D341Med (cell line): ENCODE measurements at regions not wholly inside any gene's neighbourhood (a gene's known extent, or its start where the extent isn't known, plus 50 kb on each side); places are given as distances from the start of the nearest gene placed in this dataset.

Experiments used
- DNase-seq: peaks from one replicate; pipeline ENCODE4 v3.0.0; 2012; ENCODE audit warnings: low spot score

GRCh38 chr1:60431593-60431992 is 358.0 kb upstream of the C1orf87 start:
- no peak for DNase-seq

- no peak for DNase-seq
Measured at GRCh38 chr1:60430375-60430774, 356.8 kb upstream of the C1orf87 start.

DNA sequence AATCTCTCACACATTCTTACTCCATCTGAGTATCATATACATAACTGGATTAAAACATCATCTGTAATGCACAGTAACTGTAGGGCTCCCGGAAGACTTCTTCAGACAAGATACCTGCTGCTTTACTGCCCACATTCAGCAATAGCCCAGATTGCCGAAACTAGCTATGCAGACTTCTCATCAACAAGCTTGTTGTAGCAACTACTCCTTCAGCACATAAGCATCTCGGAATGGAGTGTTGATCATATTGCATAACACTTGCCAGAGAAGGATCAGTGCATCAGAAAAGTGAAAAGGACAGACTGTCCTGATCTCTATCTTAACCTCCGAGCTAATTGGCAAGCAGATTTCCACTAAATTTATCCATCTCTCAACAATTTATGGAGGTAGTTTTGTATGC is 354.6 kb upstream of the C1orf87 start:
- no peak for DNase-seq

DNA sequence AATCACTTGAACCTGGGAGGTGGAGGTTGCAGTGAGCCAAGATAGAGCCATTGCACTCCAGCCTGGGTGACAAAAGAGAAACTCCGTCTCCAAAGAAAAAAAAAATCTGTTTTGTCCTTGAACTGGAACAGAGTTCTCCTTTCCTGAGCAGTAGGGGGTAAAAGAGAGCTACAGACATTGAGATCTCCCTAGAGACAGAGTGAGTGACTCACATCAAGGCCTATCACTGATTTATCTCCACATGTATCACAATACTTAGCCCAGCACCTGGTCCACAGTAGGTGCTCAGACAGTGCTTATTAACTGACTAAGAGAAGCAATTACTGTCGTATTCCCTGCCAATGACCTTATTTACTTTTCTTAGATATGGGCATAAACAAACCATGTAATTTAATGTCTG is 354.1 kb upstream of the C1orf87 start:
- no peak for DNase-seq

- DNase-seq, result no peak
Measured at GRCh38 chr1:60427194-60427593, 353.6 kb upstream of the C1orf87 start.

DNA sequence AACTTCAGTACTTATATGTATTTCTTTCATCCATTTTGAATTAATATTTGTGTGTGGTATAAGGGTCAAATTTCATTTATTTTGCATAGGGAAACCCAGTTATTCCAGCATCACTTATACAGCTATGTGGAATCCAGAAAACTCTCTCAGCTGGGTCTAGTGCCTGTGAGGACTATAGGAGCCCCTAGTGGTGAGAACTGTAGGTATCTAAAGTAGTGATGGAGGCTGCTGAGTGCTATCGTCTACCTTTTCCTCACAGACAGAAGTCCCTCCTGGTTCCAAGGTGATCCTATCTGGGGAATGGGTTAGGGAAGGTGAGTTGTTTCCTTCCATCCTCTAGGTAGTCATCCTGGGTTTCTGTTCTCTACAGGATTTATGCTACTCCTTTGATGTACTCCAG is 352.0 kb upstream of the C1orf87 start:
- no peak for DNase-seq

GRCh38 chr1:60423146-60423780 is 349.7 kb upstream of the C1orf87 start:
- DNase-seq, result no peak

GRCh38 chr1:60421965-60422364 is 348.4 kb upstream of the C1orf87 start:
- DNase-seq, result no peak

- DNase-seq, result no peak
Measured at GRCh38 chr1:60419023-60419422, 345.5 kb upstream of the C1orf87 start.

- no peak for DNase-seq
Measured at GRCh38 chr1:60415696-60416095, 342.1 kb upstream of the C1orf87 start.

DNA sequence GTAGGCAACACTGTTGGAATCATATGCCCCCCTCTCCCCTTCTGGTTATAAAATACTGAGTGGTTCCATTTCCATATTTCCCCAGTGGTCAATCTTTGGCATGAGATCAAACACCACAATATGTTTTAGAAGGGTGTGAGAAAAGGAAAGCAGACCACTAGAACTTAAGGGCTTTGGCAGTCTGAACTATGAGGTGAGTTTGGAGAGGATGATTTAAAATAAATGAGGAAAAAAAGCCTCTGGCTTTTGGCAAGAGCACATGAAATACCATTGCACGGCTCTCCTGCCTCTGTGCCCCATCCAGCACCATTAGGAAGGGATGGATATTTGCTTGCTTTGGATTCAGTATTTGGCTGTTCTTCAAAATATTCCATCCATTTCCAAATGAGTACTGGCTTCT is 339.5 kb upstream of the C1orf87 start:
- DNase-seq, result no peak

GRCh38 chr1:60411591-60411990 is 338.0 kb upstream of the C1orf87 start:
- DNase-seq, result no peak

GRCh38 chr1:60402816-60403215 is 329.2 kb upstream of the C1orf87 start:
- no peak for DNase-seq

DNA sequence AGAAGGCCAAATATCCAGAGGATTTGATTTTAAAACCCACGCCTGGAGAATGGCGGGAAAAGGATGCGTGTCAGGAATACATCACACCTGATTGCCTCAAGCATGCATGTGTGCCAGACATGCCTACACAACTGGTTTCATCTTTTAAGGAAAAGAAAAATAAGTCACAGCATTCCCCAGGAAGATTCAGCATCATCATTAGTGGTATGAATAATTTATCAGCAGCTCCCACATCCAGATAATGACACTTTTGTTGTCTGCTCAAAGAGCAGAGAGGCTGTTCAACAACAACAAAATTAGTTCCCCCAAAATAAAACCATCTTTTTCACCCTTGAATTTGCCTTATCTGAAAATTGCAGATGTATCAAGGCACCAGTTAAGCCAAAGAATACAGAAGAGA is 328.6 kb upstream of the C1orf87 start:
- DNase-seq, result no peak

GRCh38 chr1:60394436-60394835 is 320.9 kb upstream of the C1orf87 start:
- DNase-seq, result no peak

DNA sequence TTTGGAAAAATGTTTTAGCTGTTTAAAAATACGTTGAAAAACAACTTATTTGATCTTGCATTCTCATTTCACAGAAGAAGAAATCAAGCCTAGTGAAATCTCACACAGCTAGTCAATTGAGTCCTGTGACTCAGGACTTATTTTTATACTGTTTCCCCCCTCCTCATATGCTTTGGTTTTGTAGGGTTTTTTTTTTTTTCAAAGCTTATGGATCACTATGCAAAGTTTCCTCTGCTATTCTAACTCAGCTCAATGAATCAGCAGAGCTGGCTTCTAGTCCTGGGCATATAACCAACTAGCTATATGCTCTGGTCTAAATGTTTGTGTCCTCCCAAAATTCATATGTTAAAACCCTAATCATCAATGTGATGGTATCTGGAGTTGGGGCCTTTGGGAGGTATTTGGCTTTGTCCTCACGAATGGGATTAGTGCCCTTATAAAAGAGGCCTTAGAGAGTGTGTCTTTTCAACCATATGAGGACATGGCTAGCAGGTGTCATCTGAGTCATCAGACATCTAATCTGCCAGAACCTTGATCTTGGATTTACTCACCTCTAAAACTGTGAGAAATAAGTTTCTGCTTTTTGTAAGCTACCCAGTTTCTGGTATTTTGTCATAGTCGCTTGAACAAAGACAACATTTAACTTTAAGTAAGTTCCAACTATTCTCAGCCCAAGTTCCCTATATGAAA is 317.2 kb upstream of the C1orf87 start:
- no peak for DNase-seq

- DNase-seq, result no peak
Measured at GRCh38 chr1:60388092-60388987, 314.8 kb upstream of the C1orf87 start.

DNA sequence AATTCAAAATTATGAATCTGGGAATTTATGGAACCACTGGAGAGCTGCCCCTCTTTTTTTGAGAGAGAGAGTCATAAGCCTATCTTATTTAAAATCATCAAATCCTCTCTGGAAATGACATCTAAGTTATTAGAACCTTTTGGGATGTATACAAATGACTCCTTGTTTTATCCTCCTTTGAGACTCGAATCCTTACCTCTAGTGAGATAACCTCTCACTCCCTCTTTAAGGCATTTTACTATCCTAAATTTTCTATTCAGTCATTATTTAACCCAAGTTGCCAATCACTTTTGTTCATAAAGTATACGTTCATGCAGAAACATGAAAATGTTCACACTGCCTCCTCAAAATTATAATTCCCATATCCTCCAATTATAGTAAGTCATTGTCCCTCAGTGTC is 313.6 kb upstream of the C1orf87 start:
- no peak for DNase-seq

- DNase-seq, result no peak
Measured at GRCh38 chr1:60386249-60386648, 312.7 kb upstream of the C1orf87 start.

DNA sequence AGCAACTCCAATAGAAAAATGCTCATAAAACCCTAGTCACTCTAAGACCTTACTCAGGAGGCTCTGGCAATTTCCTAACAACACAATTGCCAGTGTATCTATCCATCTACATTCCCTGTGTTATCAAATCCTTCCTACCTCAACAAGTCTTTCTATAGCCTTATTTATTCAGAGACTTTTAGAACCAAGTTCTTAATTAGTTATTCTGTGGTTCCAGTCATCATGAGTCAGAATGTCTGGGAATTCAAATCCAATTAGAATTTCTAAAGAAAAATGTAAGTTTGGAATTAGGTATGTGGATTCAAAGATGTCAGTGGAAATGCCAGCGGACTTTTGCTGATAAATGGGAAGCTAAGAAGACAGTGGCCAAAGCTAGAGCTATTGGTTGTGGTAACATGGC is 302.6 kb upstream of the C1orf87 start:
- DNase-seq, result no peak

DNA sequence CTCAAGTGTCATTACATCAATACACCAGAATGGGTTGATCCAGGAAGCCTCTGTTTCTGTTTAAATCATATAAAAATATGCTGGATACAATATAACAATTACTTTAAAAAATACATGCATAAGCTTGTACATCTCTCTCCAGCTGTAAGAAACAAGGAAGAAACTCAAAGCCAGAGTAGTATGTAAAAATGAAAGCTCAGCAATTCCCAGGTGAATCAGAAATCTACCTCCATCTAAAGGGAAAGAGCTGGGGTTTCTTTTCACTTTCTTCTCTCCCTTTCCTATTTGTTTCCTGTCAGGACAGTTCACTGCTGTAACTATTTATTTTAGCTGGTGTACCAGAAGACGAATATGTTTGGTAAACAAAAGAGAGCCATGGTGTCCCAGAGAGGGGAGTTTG is 301.0 kb upstream of the C1orf87 start:
- no peak for DNase-seq

DNA sequence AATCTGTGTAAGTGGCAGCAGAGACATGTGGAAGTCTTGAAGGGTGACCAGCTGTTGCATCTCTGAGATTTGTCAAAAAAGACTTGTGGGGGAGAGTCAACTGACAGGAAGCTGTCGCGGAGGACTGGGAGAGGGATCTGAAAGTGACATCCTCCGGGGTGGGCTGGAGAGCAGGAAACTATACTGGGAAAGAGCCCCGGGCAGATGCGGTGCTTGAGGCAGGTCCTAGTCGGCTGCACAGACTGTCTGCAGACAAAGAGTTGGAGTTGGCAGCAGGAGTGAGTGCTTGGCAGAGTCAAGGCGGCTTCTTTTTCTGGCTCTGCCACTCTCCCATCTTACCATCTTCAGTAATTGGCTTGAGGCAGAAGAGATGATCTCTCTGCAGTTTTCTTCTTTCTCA is 294.0 kb upstream of the C1orf87 start:
- DNase-seq, result no peak

- DNase-seq, result no peak
Measured at GRCh38 chr1:60359431-60359830, 285.9 kb upstream of the C1orf87 start.
